SK-N-SH (cell line): ENCODE measurements at regions not wholly inside any gene's neighbourhood (a gene's known extent, or its start where the extent isn't known, plus 50 kb on each side); places are given as distances from the start of the nearest gene placed in this dataset.

Experiments used
- CTCF ChIA-PET: fragments of 300-600, 350-600 bp; formaldehyde crosslinking; extraction: SDS; loops from one replicate; lab custom pipeline; 2021; lab: Yijun Ruan, JAX
- POLR2A ChIA-PET: fragments of 350-600 bp; sonication (Branson Sonifier 250); formaldehyde crosslinking; extraction: SDS; loops from one replicate; lab custom pipeline; 2020; ENCODE audit warnings: antibody characterized with exemption, inconsistent platforms; lab: Yijun Ruan, JAX
- DNase-seq: peaks from one replicate; pipeline ENCODE4 v3.0.0; 2012
- H2AFZ ChIP-seq: fragments of 200-600 bp; sonication (generic); 2 replicates; pipeline ENCODE4 v1.8.1; 2016; ENCODE audit warnings: antibody characterized with exemption, mild to moderate bottlenecking, low read depth
- H3F3A ChIP-seq: fragments of 200-600 bp; sonication (generic); replicated peaks from 2 replicates; pipeline ENCODE3; 2016; ENCODE audit warnings: antibody characterized with exemption, mild to moderate bottlenecking; ENCODE audit not compliant: insufficient read depth
- H3K27ac ChIP-seq, 2 experiments: fragments of 200-500 bp in 1 of 2; fragments of 200-600 bp in 1 of 2; sonication (Bioruptor generic) in 1 of 2; sonication (generic), shearing (Covaris generic) in 1 of 2; 2 replicates each; pipeline versions ENCODE4 v1.5.1 to v1.6.1; 2014 to 2016; ENCODE audit warnings: low read depth in 2 of 2, inconsistent platforms in 1 of 2, low read length in 1 of 2, mild to moderate bottlenecking in 1 of 2, mixed read lengths in 1 of 2
- H3K27me3 ChIP-seq: fragments of 200-600 bp; sonication (generic), shearing (Covaris generic); 2 replicates; pipeline ENCODE4 v1.6.1; 2016; ENCODE audit warnings: mixed run types; ENCODE audit not compliant: insufficient read depth
- H3K36me3 ChIP-seq, 2 experiments: fragments of 200-500 bp in 1 of 2; fragments of 200-600 bp in 1 of 2; sonication (Bioruptor generic) in 1 of 2; sonication (generic) in 1 of 2; replicated peaks in 1 of 2; 2 replicates each; pipeline versions ENCODE3 to v1.5.1; 2014 to 2016; ENCODE audit warnings: low read length in 1 of 2, mild to moderate bottlenecking in 1 of 2; ENCODE audit not compliant: insufficient read depth in 2 of 2, control insufficient read depth in 1 of 2
- H3K4me1 ChIP-seq, 2 experiments: fragments of 200-500 bp in 1 of 2; fragments of 200-600 bp in 1 of 2; sonication (Bioruptor generic) in 1 of 2; sonication (generic), shearing (Covaris generic) in 1 of 2; 2 replicates each; pipeline versions ENCODE4 v1.5.1 to v1.6.1; 2014 to 2016; ENCODE audit warnings: low read depth in 1 of 2, low read length in 1 of 2, mixed run types in 1 of 2; ENCODE audit not compliant: insufficient read depth in 2 of 2, control insufficient read depth in 1 of 2
- H3K4me2 ChIP-seq: fragments of 200-600 bp; sonication (generic), shearing (Covaris generic); 2 replicates; pipeline ENCODE4 v1.6.1; 2017; ENCODE audit warnings: mixed run types
- H3K4me3 ChIP-seq, 2 experiments: fragments of 200-500 bp in 1 of 2; fragments of 200-600 bp in 1 of 2; sonication (Bioruptor generic) in 1 of 2; sonication (generic), shearing (Covaris generic) in 1 of 2; 2 replicates each; pipeline versions ENCODE4 v1.5.1 to v1.8.1; 2014 to 2016; ENCODE audit warnings: low read depth in 2 of 2, inconsistent platforms in 1 of 2, low read length in 1 of 2, mild to moderate bottlenecking in 1 of 2, mixed read lengths in 1 of 2, moderate library complexity in 1 of 2
- H3K79me2 ChIP-seq: fragments of 200-600 bp; sonication (generic); 2 replicates; pipeline ENCODE4 v1.8.1; 2017; ENCODE audit warnings: mild to moderate bottlenecking; ENCODE audit not compliant: insufficient read depth
- H3K9ac ChIP-seq: fragments of 200-600 bp; sonication (generic); 2 replicates; pipeline ENCODE4 v1.6.1; 2017; ENCODE audit warnings: mixed run types
- H3K9me2 ChIP-seq: fragments of 200-600 bp; sonication (generic); 2 replicates; pipeline ENCODE4 v1.6.1; 2017; ENCODE audit warnings: mixed run types
- H3K9me3 ChIP-seq: fragments of 200-600 bp; sonication (generic); 2 replicates; pipeline ENCODE4 v1.6.1; 2017; ENCODE audit warnings: mixed run types, mild to moderate bottlenecking, moderate library complexity
- H4K20me1 ChIP-seq: fragments of 200-600 bp; sonication (generic); 2 replicates; pipeline ENCODE4 v1.6.1; 2017; ENCODE audit warnings: mild to moderate bottlenecking, mixed run types; ENCODE audit not compliant: insufficient read depth
- EP300 ChIP-seq, 2 experiments: IDR thresholded peaks; 2 replicates each; pipeline versions ENCODE4 v1.4.0 to v1.6.1; 2012; ENCODE audit warnings: borderline replicate concordance in 1 of 2, low read depth in 1 of 2, low read length in 1 of 2
- FOSL2 ChIP-seq: IDR thresholded peaks from 2 replicates; pipeline ENCODE4 v1.4.0; 2012; ENCODE audit warnings: low read depth, mild to moderate bottlenecking, moderate library complexity, borderline replicate concordance
- FOXJ3 ChIP-seq: sonication (generic); formaldehyde crosslinking; IDR thresholded peaks from 2 replicates; pipeline ENCODE4 v1.5.1; 2020; ENCODE audit warnings: mild to moderate bottlenecking, missing genetic modification reagents
- GABPA ChIP-seq: IDR thresholded peaks from 2 replicates; pipeline ENCODE4 v1.4.0; 2012; ENCODE audit warnings: low read depth, mild to moderate bottlenecking
- JUND ChIP-seq: IDR thresholded peaks from 2 replicates; pipeline ENCODE4 v1.4.0; 2012
- MEF2A ChIP-seq: IDR thresholded peaks from 2 replicates; pipeline ENCODE4 v1.4.0; 2012; ENCODE audit warnings: low read depth, borderline replicate concordance
- MXI1 ChIP-seq: IDR thresholded peaks from 2 replicates; pipeline ENCODE4 v1.6.1; 2012; ENCODE audit warnings: mild to moderate bottlenecking, low read depth, low read length, improper control_type of control experiment
- POLR2AphosphoS5 ChIP-seq: IDR thresholded peaks from 2 replicates; pipeline ENCODE4 v1.6.1; 2012; ENCODE audit warnings: low read depth, low read length
- SIN3A ChIP-seq: IDR thresholded peaks from 2 replicates; pipeline ENCODE4 v1.6.1; 2012; ENCODE audit warnings: low read depth, mild to moderate bottlenecking, low read length, moderate library complexity, borderline replicate concordance
- USF1 ChIP-seq: IDR thresholded peaks from 2 replicates; pipeline ENCODE4 v1.4.0; 2012; ENCODE audit warnings: low read depth, borderline replicate concordance
- WGBS: methylation state at CpG from one replicate; pipeline ENCODE4 v1.1.6; 2017; ENCODE audit warnings: low lambda C conversion rate; 5-methylcytosine and 5-hydroxymethylcytosine counted together
- TF ChIP-seq, protein P1 (sequence below): IDR thresholded peaks from 2 replicates; pipeline ENCODE4 v1.4.0; 2012; ENCODE audit warnings: low read depth, borderline replicate concordance
- TF ChIP-seq, protein P2 (sequence below): IDR thresholded peaks from 2 replicates; pipeline ENCODE4 v1.6.1; 2012; ENCODE audit warnings: mild to moderate bottlenecking, low read depth, low read length, moderate library complexity

DNA sequence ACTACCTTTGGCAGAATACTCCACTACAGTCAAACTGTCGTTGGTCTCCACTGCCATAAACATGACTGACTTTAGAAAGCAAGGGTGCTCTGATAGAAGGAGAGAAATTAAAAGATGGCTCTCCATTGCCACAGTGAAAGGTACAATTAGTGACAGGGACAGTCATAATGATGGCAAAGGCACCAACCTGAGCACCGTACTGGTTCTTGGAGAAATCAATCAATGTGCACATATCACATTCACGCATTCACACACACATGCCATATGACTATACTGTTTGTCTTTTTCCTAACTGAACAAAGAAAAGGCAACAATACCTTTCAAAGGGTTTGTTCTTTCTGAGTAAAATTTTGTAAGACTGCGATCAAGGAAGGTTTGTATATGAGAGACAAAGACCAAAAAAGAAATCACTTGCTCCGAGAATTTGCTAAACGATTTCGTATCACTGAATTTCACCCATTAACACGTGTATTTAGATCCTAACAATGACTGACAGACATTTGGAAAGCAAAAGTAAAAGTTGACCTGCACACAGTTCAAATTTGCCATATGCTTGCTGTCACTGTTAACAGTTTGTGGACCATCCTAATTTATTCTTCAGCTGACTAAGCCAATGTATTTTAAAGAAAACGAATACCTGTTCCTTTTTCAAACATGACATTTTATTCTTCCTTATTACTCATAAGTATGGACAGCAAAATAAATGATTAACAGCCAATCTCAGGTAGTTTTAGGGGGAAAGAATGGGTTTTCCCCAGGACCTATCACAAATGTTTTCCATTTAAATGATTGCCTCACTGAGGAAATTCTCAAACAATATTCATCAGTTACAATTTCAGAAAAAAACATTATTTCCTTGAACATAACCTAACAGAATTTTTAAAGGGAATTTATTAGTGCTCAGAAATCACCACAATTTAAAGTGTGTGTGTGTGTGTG, 644.4 kb downstream of the ZEB2 start:
- H4K20me1 ChIP-seq: no peaks in the 10 kb centered on the region
- H3K4me2 ChIP-seq: no peak overlapping the region
- DNase-seq: no peak
- H2AFZ ChIP-seq: no peak overlapping the region
- H3K27ac ChIP-seq: no peak overlapping the region
- no peak for TF ChIP-seq FOXJ3 (CRISPR knock-in tag)
- TF ChIP-seq JUND: no peak
- TF ChIP-seq GABPA: no peak
- TF ChIP-seq EP300 (IDR thresholded peaks at IDR 0.05; ENCODE audit: borderline replicate concordance in 1 of 2, low read depth in 1 of 2, low read length in 1 of 2): no peak
- TF ChIP-seq, protein P1, sequence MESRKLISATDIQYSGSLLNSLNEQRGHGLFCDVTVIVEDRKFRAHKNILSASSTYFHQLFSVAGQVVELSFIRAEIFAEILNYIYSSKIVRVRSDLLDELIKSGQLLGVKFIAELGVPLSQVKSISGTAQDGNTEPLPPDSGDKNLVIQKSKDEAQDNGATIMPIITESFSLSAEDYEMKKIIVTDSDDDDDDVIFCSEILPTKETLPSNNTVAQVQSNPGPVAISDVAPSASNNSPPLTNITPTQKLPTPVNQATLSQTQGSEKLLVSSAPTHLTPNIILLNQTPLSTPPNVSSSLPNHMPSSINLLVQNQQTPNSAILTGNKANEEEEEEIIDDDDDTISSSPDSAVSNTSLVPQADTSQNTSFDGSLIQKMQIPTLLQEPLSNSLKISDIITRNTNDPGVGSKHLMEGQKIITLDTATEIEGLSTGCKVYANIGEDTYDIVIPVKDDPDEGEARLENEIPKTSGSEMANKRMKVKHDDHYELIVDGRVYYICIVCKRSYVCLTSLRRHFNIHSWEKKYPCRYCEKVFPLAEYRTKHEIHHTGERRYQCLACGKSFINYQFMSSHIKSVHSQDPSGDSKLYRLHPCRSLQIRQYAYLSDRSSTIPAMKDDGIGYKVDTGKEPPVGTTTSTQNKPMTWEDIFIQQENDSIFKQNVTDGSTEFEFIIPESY: no peak
- no peak for TF ChIP-seq POLR2AphosphoS5
- no peak for TF ChIP-seq SIN3A
- TF ChIP-seq FOSL2: no peak
- TF ChIP-seq MEF2A: no peak
- TF ChIP-seq MXI1: no peak
- TF ChIP-seq, protein P2, sequence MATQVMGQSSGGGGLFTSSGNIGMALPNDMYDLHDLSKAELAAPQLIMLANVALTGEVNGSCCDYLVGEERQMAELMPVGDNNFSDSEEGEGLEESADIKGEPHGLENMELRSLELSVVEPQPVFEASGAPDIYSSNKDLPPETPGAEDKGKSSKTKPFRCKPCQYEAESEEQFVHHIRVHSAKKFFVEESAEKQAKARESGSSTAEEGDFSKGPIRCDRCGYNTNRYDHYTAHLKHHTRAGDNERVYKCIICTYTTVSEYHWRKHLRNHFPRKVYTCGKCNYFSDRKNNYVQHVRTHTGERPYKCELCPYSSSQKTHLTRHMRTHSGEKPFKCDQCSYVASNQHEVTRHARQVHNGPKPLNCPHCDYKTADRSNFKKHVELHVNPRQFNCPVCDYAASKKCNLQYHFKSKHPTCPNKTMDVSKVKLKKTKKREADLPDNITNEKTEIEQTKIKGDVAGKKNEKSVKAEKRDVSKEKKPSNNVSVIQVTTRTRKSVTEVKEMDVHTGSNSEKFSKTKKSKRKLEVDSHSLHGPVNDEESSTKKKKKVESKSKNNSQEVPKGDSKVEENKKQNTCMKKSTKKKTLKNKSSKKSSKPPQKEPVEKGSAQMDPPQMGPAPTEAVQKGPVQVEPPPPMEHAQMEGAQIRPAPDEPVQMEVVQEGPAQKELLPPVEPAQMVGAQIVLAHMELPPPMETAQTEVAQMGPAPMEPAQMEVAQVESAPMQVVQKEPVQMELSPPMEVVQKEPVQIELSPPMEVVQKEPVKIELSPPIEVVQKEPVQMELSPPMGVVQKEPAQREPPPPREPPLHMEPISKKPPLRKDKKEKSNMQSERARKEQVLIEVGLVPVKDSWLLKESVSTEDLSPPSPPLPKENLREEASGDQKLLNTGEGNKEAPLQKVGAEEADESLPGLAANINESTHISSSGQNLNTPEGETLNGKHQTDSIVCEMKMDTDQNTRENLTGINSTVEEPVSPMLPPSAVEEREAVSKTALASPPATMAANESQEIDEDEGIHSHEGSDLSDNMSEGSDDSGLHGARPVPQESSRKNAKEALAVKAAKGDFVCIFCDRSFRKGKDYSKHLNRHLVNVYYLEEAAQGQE: no peak
- TF ChIP-seq USF1: no peak
- peaks cover 0 to 3% of the 10 kb centered on the region in 2 experiments; a peak in 2 of 4 replicates for H3K4me1 ChIP-seq
- no peaks in the 10 kb centered on the region for H3F3A ChIP-seq
- ChIA-PET POLR2A (no interaction called here), CTCF (no interaction called here)
- no peaks in the 10 kb centered on the region for H3K27me3 ChIP-seq
- H3K79me2 ChIP-seq: no peaks in the 10 kb centered on the region
- no peaks in the 10 kb centered on the region for H3K36me3 ChIP-seq
- H3K9me3 ChIP-seq: no peaks in the 10 kb centered on the region
- H3K9me2 ChIP-seq: no peaks in the 10 kb centered on the region
- 70% methylated on average over 9 of the region's 9 CpGs for WGBS
- no peak overlapping the region for H3K9ac ChIP-seq
- H3K4me3 ChIP-seq: no peak overlapping the region
